ENCODE measurements at regions not wholly inside any gene's neighbourhood (a gene's known extent, or its start where the extent isn't known, plus 50 kb on each side); places are given as distances from the start of the nearest gene placed in this dataset.

DNA sequence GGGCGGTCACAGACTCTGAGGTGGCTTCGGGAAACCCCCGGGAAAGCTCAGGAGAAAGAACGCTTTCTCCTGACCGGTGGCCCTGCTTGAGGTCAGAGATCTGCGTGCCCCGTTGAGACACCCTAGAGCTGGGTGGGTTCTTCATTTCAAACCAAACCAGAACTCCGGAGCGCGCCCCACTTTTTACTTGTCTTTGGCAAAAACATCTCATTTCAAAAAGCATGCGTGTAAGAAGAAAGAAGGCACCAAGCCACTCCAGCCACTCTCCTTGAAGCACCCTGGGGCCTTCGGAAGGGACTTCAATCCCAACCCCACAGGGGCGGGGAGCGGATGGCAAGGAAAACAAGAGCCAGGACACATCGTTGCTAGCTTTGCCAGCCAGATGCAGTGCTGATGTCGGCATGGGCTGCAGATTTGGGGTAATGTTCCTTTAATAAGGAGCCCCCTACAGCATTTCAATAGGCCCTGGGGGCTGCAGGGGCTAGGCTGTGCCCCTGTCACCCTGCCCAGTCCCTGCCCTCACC, 171.7 kb downstream of the ERCC6L2 start:
- TF ChIP-seq, protein P1, sequence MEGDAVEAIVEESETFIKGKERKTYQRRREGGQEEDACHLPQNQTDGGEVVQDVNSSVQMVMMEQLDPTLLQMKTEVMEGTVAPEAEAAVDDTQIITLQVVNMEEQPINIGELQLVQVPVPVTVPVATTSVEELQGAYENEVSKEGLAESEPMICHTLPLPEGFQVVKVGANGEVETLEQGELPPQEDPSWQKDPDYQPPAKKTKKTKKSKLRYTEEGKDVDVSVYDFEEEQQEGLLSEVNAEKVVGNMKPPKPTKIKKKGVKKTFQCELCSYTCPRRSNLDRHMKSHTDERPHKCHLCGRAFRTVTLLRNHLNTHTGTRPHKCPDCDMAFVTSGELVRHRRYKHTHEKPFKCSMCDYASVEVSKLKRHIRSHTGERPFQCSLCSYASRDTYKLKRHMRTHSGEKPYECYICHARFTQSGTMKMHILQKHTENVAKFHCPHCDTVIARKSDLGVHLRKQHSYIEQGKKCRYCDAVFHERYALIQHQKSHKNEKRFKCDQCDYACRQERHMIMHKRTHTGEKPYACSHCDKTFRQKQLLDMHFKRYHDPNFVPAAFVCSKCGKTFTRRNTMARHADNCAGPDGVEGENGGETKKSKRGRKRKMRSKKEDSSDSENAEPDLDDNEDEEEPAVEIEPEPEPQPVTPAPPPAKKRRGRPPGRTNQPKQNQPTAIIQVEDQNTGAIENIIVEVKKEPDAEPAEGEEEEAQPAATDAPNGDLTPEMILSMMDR (IDR thresholded peaks at IDR 0.05; ENCODE audit: borderline replicate concordance, extremely low read depth, low read length, poor library complexity, severe bottlenecking) = no peak
- no peak for TF ChIP-seq EZH2 (IDR thresholded peaks at IDR 0.05; ENCODE audit: borderline replicate concordance, low read depth, low read length, severe bottlenecking)

Measured in DND-41 (cell line).